HEK293T (cell line): ENCODE measurements at regions not wholly inside any gene's neighbourhood (a gene's known extent, or its start where the extent isn't known, plus 50 kb on each side); places are given as distances from the start of the nearest gene placed in this dataset.

Source experiments
- FOXA1 ChIP-seq: fragments of 450-650 bp; IDR thresholded peaks from 2 replicates; pipeline ENCODE4 v1.6.1; 2016; ENCODE audit warnings: mild to moderate bottlenecking
- FOXK2 ChIP-seq: fragments of 450-650 bp; IDR thresholded peaks from 2 replicates; pipeline ENCODE4 v1.6.1; 2016; ENCODE audit warnings: mild to moderate bottlenecking
- FOXM1 ChIP-seq: fragments of 450-650 bp; IDR thresholded peaks from 2 replicates; pipeline ENCODE4 v1.6.1; 2017; ENCODE audit warnings: mild to moderate bottlenecking, borderline replicate concordance
- SP1 ChIP-seq: fragments of 450-650 bp; IDR thresholded peaks from 2 replicates; pipeline ENCODE4 v1.6.1; 2017
- TARDBP ChIP-seq: fragments of 450-650 bp; IDR thresholded peaks from 2 replicates; pipeline ENCODE4 v1.6.1; 2016

GRCh38 chr5:18534119-18534518 is 899.9 kb downstream of the TAF11L14 start:
- no peak for TF ChIP-seq SP1
- TF ChIP-seq FOXM1, result no peak
- no peak for TF ChIP-seq TARDBP
- TF ChIP-seq FOXK2, result no peak
- TF ChIP-seq FOXA1, result no peak
